ENCODE measurements at regions not wholly inside any gene's neighbourhood (a gene's known extent, or its start where the extent isn't known, plus 50 kb on each side); places are given as distances from the start of the nearest gene placed in this dataset.

DNA sequence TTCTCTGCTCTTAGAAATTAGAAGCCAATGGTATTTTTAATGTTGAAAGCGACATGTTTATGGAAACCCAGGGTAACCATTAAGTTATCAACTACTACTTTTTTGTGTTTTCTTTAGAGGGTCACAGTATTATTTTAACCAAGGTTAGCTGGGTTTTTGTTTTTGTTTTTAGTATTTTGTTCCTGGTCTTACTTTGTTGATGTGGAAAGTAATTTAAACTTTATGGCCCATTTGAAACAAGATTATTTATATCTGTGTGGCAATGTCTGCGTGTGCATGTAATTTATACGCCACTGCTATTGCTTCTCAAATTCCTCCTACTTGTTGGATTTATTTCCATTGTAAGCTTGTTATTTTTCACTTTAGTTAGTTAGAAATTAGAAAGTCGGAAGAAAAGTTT, 722.1 kb upstream of the NR2F2 start:
- TF ChIP-seq, protein P1, sequence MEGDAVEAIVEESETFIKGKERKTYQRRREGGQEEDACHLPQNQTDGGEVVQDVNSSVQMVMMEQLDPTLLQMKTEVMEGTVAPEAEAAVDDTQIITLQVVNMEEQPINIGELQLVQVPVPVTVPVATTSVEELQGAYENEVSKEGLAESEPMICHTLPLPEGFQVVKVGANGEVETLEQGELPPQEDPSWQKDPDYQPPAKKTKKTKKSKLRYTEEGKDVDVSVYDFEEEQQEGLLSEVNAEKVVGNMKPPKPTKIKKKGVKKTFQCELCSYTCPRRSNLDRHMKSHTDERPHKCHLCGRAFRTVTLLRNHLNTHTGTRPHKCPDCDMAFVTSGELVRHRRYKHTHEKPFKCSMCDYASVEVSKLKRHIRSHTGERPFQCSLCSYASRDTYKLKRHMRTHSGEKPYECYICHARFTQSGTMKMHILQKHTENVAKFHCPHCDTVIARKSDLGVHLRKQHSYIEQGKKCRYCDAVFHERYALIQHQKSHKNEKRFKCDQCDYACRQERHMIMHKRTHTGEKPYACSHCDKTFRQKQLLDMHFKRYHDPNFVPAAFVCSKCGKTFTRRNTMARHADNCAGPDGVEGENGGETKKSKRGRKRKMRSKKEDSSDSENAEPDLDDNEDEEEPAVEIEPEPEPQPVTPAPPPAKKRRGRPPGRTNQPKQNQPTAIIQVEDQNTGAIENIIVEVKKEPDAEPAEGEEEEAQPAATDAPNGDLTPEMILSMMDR (IDR thresholded peaks at IDR 0.05; ENCODE audit: partially characterized antibody, unreplicated experiment), result no peak
- no peak for DNase-seq
- H3K4me3 Mint-ChIP-seq (ENCODE audit: unreplicated experiment), result no peak overlapping the region
- no peak overlapping the region for H3K27ac Mint-ChIP-seq (ENCODE audit: unreplicated experiment)
- no peaks in the 10 kb centered on the region for H3K27me3 Mint-ChIP-seq (ENCODE audit: unreplicated experiment)
- H3K36me3 Mint-ChIP-seq (ENCODE audit: unreplicated experiment), result no peaks in the 10 kb centered on the region
- H3K9me3 Mint-ChIP-seq (ENCODE audit: unreplicated experiment), result no peaks in the 10 kb centered on the region
- H3K4me1 Mint-ChIP-seq (ENCODE audit: low read depth, unreplicated experiment), result no peaks in the 10 kb centered on the region

DNA sequence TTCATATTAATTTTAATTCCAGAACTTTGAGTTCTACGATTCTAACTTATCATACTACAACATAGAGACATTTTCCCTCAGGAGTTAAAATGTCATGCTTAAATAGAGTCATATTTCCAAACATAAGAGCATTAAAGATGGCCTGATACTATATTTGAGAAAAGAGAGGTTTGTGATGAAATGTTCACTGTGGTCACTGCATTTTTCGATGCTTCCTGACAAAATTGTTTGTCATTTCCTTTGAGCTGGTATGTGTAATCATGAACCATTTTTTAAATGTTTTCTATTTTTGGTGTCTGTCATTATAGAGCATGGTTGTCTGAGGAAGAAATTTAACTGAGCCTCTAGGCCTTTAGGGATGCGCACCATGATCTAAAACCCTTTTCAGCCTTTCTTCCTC, 721.4 kb upstream of the NR2F2 start:
- Mint-ChIP-seq H3K27me3 (ENCODE audit: unreplicated experiment) (no peaks in the 10 kb centered on the region), H3K4me1 (ENCODE audit: low read depth, unreplicated experiment) (no peaks in the 10 kb centered on the region), H3K36me3 (ENCODE audit: unreplicated experiment) (no peaks in the 10 kb centered on the region), H3K9me3 (ENCODE audit: unreplicated experiment) (no peaks in the 10 kb centered on the region), H3K27ac (ENCODE audit: unreplicated experiment) (no peak overlapping the region), H3K4me3 (ENCODE audit: unreplicated experiment) (no peak overlapping the region)
- TF ChIP-seq, protein P1 (IDR thresholded peaks at IDR 0.05; ENCODE audit: partially characterized antibody, unreplicated experiment), result no peak
- no peak for DNase-seq

DNA sequence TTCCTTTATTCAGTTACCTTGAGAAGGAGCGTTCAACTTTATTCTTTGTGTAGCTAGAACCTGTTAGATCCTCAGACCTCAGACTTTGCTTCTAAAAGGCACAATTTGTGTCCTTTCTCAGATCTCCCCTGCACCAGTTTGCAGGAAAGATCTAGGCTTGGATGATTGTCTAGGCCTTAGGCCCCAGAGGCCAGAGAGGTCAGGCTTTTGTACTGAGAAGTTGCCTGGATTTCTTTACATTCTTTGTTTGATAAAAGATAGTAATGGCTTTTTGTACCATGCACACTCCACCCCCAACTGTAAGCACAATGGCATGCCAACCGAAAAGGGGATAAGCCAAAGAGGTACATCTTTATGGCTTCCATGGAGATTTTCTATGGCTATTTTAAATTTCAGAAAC, 719.6 kb upstream of the NR2F2 start:
- Mint-ChIP-seq H3K36me3 (ENCODE audit: unreplicated experiment) (no peaks in the 10 kb centered on the region), H3K4me1 (ENCODE audit: low read depth, unreplicated experiment) (no peaks in the 10 kb centered on the region), H3K27ac (ENCODE audit: unreplicated experiment) (no peak overlapping the region), H3K4me3 (ENCODE audit: unreplicated experiment) (no peak overlapping the region), H3K9me3 (ENCODE audit: unreplicated experiment) (no peaks in the 10 kb centered on the region), H3K27me3 (ENCODE audit: unreplicated experiment) (no peaks in the 10 kb centered on the region)
- TF ChIP-seq, protein P1 (IDR thresholded peaks at IDR 0.05; ENCODE audit: partially characterized antibody, unreplicated experiment), result no peak
- DNase-seq, result no peak

DNA sequence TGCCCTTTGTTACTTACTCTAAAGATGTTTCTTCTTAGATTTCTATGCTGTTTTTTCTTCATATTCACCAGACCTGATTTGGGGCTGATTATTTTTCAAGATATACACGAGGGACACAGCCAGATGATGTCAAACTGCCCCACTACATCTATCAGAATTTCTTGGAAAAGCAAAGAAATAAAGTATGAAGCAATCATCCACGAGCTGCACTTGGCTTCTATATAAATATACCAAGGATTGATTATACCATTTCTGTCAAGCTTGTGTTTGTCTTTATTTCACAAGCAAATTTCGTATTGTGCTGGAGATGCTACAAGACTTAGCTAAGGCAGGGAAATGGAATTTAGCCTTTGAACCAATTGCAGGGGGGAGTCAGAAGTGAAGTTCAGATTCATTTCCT, 715.1 kb upstream of the NR2F2 start:
- H3K27ac Mint-ChIP-seq (ENCODE audit: unreplicated experiment), result no peak overlapping the region
- H3K4me3 Mint-ChIP-seq (ENCODE audit: unreplicated experiment), result no peak overlapping the region
- TF ChIP-seq, protein P1 (IDR thresholded peaks at IDR 0.05; ENCODE audit: partially characterized antibody, unreplicated experiment), result no peak
- no peaks in the 10 kb centered on the region for H3K36me3 Mint-ChIP-seq (ENCODE audit: unreplicated experiment)
- H3K4me1 Mint-ChIP-seq (ENCODE audit: low read depth, unreplicated experiment), result no peaks in the 10 kb centered on the region
- no peaks in the 10 kb centered on the region for H3K27me3 Mint-ChIP-seq (ENCODE audit: unreplicated experiment)
- DNase-seq, result no peak
- no peaks in the 10 kb centered on the region for H3K9me3 Mint-ChIP-seq (ENCODE audit: unreplicated experiment)

DNA sequence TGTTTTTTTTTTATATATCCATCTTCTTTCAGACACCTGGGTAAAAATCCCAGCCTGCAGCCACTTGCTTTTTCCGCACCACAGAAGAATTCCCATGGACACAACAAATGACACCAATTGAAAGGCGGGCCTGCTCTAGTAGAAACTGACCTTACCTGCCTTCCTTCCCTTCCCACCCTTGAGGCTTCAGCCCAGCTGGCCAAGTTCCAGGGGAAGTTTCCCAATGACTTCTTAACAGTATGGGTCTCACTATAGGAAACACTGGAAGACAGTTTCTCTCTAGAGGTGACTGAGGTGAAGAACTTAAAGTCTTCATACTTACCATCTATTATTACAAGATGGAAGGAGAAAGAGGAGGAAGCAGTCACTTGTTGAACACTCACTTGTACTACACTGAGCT, 714.2 kb upstream of the NR2F2 start:
- TF ChIP-seq, protein P1 (IDR thresholded peaks at IDR 0.05; ENCODE audit: partially characterized antibody, unreplicated experiment), result no peak
- H3K36me3 Mint-ChIP-seq (ENCODE audit: unreplicated experiment), result no peaks in the 10 kb centered on the region
- no peaks in the 10 kb centered on the region for H3K27me3 Mint-ChIP-seq (ENCODE audit: unreplicated experiment)

More for the DNA sequence above, 714.2 kb upstream of the NR2F2 start:
- Mint-ChIP-seq H3K4me1 (ENCODE audit: low read depth, unreplicated experiment) (no peaks in the 10 kb centered on the region), H3K27ac (ENCODE audit: unreplicated experiment) (no peak overlapping the region), H3K4me3 (ENCODE audit: unreplicated experiment) (no peak overlapping the region), H3K9me3 (ENCODE audit: unreplicated experiment) (no peaks in the 10 kb centered on the region)
- DNase-seq, result no peak

All from glutamatergic neuron (in vitro differentiated cells).